Vagina (tissue), 2 donors: ENCODE measurements at regions not wholly inside any gene's neighbourhood (a gene's known extent, or its start where the extent isn't known, plus 50 kb on each side); places are given as distances from the start of the nearest gene placed in this dataset.

Source experiments
- POLR2A ChIP-seq, 2 donors: fragments of 450-650 bp; IDR thresholded peaks; one replicate each; pipeline ENCODE4 v1.6.1; 2017; ENCODE audit warnings: antibody characterized with exemption in 2 of 2, mild to moderate bottlenecking in 2 of 2, moderate library complexity in 2 of 2
- POLR2AphosphoS5 ChIP-seq, 2 donors: sonication (generic); formaldehyde crosslinking; IDR thresholded peaks; one replicate each; pipeline ENCODE4 v1.9.0; 2017; ENCODE audit warnings: antibody characterized with exemption in 2 of 2, mild to moderate bottlenecking in 2 of 2, low read depth in 1 of 2; ENCODE audit not compliant: insufficient read depth in 1 of 2
- TF ChIP-seq, protein P1 (sequence below), 3 experiments: fragments of 450-650 bp in 2 of 3; fragments of 200-600 bp in 1 of 3; sonication (generic) in 1 of 3; IDR thresholded peaks; one replicate each; pipeline ENCODE4 v1.5.1; 2017 to 2019; ENCODE audit warnings: antibody characterized with exemption in 3 of 3, mild to moderate bottlenecking in 2 of 3, moderate library complexity in 2 of 3

DNA sequence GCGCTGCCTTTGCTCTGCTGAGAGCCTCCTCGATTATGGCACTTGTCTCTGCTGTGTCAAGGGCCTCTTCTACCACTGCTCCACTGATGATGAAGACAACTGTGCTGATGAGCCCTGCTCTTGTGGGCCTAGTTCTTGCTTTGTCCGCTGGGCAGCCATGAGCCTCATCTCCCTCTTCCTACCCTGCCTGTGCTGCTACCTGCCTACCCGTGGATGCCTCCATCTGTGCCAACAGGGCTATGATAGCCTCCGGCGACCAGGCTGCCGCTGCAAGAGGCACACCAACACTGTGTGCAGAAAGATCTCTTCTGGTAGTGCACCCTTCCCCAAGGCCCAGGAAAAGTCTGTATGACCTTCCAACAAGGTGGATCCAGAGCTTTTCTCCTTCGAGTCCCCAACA is 106.8 kb upstream of the VAMP7 start:
- TF ChIP-seq POLR2AphosphoS5 (IDR thresholded peaks at IDR 0.05; ENCODE audit: insufficient read depth in 1 of 2, low read depth in 1 of 2) = no peak
- TF ChIP-seq, protein P1, sequence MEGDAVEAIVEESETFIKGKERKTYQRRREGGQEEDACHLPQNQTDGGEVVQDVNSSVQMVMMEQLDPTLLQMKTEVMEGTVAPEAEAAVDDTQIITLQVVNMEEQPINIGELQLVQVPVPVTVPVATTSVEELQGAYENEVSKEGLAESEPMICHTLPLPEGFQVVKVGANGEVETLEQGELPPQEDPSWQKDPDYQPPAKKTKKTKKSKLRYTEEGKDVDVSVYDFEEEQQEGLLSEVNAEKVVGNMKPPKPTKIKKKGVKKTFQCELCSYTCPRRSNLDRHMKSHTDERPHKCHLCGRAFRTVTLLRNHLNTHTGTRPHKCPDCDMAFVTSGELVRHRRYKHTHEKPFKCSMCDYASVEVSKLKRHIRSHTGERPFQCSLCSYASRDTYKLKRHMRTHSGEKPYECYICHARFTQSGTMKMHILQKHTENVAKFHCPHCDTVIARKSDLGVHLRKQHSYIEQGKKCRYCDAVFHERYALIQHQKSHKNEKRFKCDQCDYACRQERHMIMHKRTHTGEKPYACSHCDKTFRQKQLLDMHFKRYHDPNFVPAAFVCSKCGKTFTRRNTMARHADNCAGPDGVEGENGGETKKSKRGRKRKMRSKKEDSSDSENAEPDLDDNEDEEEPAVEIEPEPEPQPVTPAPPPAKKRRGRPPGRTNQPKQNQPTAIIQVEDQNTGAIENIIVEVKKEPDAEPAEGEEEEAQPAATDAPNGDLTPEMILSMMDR (IDR thresholded peaks at IDR 0.05) = no peak
- no peak for TF ChIP-seq POLR2A (IDR thresholded peaks at IDR 0.05)
